H1 (cell line): ENCODE measurements at regions not wholly inside any gene's neighbourhood (a gene's known extent, or its start where the extent isn't known, plus 50 kb on each side); places are given as distances from the start of the nearest gene placed in this dataset.

Experiments
- CTCF ChIA-PET: fragments of 300-600 bp; sonication (Branson Sonifier 250); formaldehyde crosslinking; loops from one replicate; lab custom pipeline; 2021; ENCODE audit not compliant: partially characterized antibody; lab: Charles Lee
- POLR2A ChIA-PET: fragments of 300-600 bp; sonication (Branson Sonifier 250); formaldehyde crosslinking; loops from one replicate; lab custom pipeline; 2021; ENCODE audit warnings: inconsistent platforms; ENCODE audit not compliant: partially characterized antibody; lab: Charles Lee
- DNase-seq, 2 experiments: peaks; one replicate each; pipeline versions ENCODE4 v3.0.0 to v3.0.0-alpha.2; 2010 to 2022; ENCODE audit warnings: low spot score in 2 of 2, low read depth in 1 of 2, mixed read lengths in 1 of 2
- FAIRE-seq: peaks from 2 replicates; lab custom pipeline; 2011; peaks lifted over from hg19 to GRCh38; lab: Jason Lieb, UNC
- H2AFZ ChIP-seq: 2 replicates; pipeline ENCODE4 v1.8.1; 2012; ENCODE audit warnings: low read length, inconsistent platforms
- H2AK5ac ChIP-seq: 2 replicates; pipeline ENCODE4 v1.6.1; 2013; ENCODE audit warnings: low read depth, low read length
- H2BK120ac ChIP-seq: replicated peaks from 2 replicates; pipeline ENCODE3; 2013; ENCODE audit warnings: low read depth, low read length, inconsistent platforms
- H2BK12ac ChIP-seq: 2 replicates; pipeline ENCODE4 v1.6.1; 2013; ENCODE audit warnings: low read depth, low read length
- H2BK15ac ChIP-seq: 2 replicates; pipeline ENCODE4 v1.6.1; 2013; ENCODE audit warnings: low read length
- H2BK20ac ChIP-seq: 2 replicates; pipeline ENCODE4 v1.6.1; 2013; ENCODE audit warnings: low read length
- H2BK5ac ChIP-seq: 2 replicates; pipeline ENCODE4 v1.6.1; 2013; ENCODE audit warnings: low read depth, low read length
- H3K14ac ChIP-seq: 2 replicates; pipeline ENCODE4 v1.6.1; 2013; ENCODE audit warnings: inconsistent platforms; ENCODE audit not compliant: insufficient read length
- H3K18ac ChIP-seq: 2 replicates; pipeline ENCODE4 v1.6.1; 2013; ENCODE audit warnings: low read length; ENCODE audit errors: extremely low read depth
- H3K23ac ChIP-seq: 2 replicates; pipeline ENCODE4 v1.6.1; 2013; ENCODE audit warnings: inconsistent platforms; ENCODE audit not compliant: insufficient read length
- H3K23me2 ChIP-seq: 2 replicates; pipeline ENCODE4 v1.6.1; 2013; ENCODE audit warnings: low read depth, low read length
- H3K27ac ChIP-seq: 2 replicates; pipeline ENCODE4 v1.6.1; 2011; ENCODE audit warnings: low read depth, low read length, inconsistent platforms
- H3K27me3 ChIP-seq, 4 experiments: replicated peaks in 1 of 4; 1 replicate in 1 of 4; 2 replicates in 3 of 4; pipeline versions ENCODE4 v1.6.1 to v1.8.1; 2011 to 2013; ENCODE audit warnings: low read length in 3 of 4, mild to moderate bottlenecking in 3 of 4, inconsistent platforms in 2 of 4, mixed read lengths in 2 of 4, moderate library complexity in 1 of 4; ENCODE audit not compliant: control insufficient read depth in 3 of 4, insufficient read depth in 3 of 4; ENCODE audit errors: extremely low read depth in 1 of 4
- H3K36me3 ChIP-seq, 4 experiments: 2 replicates each; pipeline versions ENCODE4 v1.6.1 to v1.8.1; 2011 to 2013; ENCODE audit warnings: mild to moderate bottlenecking in 4 of 4, low read length in 3 of 4, moderate library complexity in 2 of 4, control low read depth in 1 of 4, inconsistent platforms in 1 of 4; ENCODE audit not compliant: insufficient read depth in 4 of 4, control insufficient read depth in 2 of 4
- H3K4ac ChIP-seq: replicated peaks from 2 replicates; pipeline ENCODE3; 2013; ENCODE audit warnings: low read length, low read depth, mixed read lengths, inconsistent platforms; ENCODE audit not compliant: insufficient read length
- H3K4me1 ChIP-seq, 4 experiments: replicated peaks in 1 of 4; 1 replicate in 1 of 4; 2 replicates in 3 of 4; pipeline versions ENCODE4 v1.6.1 to v1.8.1; 2011 to 2013; ENCODE audit warnings: low read length in 3 of 4, inconsistent platforms in 2 of 4, mixed read lengths in 1 of 4; ENCODE audit not compliant: insufficient read depth in 4 of 4, control insufficient read depth in 3 of 4
- H3K4me2 ChIP-seq, 2 experiments: 2 replicates each; pipeline versions ENCODE4 v1.6.1 to v1.8.1; 2011 to 2013; ENCODE audit warnings: low read depth in 2 of 2, low read length in 2 of 2, control low read depth in 1 of 2, inconsistent platforms in 1 of 2, mild to moderate bottlenecking in 1 of 2; ENCODE audit not compliant: insufficient read depth in 1 of 2
- H3K4me3 ChIP-seq, 4 experiments: fragments of 200-600, 300-600 bp in 1 of 4; sonication (generic), shearing (Covaris generic), sonication (Bioruptor Twin) in 1 of 4; 2 replicates each; pipeline versions ENCODE4 v1.5.1 to v1.8.1; 2011 to 2016; ENCODE audit warnings: low read length in 4 of 4, low read depth in 3 of 4, control low read depth in 2 of 4, inconsistent platforms in 2 of 4, mild to moderate bottlenecking in 2 of 4, mixed read lengths in 1 of 4, moderate library complexity in 1 of 4; ENCODE audit not compliant: insufficient read depth in 2 of 4; ENCODE audit errors: extremely low read depth in 1 of 4
- H3K56ac ChIP-seq: replicated peaks from 2 replicates; pipeline ENCODE3; 2013; ENCODE audit warnings: low read depth, mild to moderate bottlenecking, mixed read lengths, low read length, inconsistent platforms; ENCODE audit not compliant: insufficient read length
- H3K79me1 ChIP-seq: 2 replicates; pipeline ENCODE4 v1.6.1; 2013; ENCODE audit warnings: low read depth, low read length, control low read depth
- H3K79me2 ChIP-seq, 2 experiments: 2 replicates each; pipeline versions ENCODE4 v1.6.1 to v1.8.1; 2012 to 2013; ENCODE audit warnings: low read length in 2 of 2, mild to moderate bottlenecking in 2 of 2, inconsistent platforms in 1 of 2; ENCODE audit not compliant: insufficient read depth in 2 of 2, control insufficient read depth in 1 of 2
- H3K9ac ChIP-seq, 4 experiments: replicated peaks in 1 of 4; 1 replicate in 1 of 4; 2 replicates in 3 of 4; pipeline versions ENCODE4 v1.6.1 to v1.8.1; 2011 to 2013; ENCODE audit warnings: low read depth in 3 of 4, low read length in 3 of 4, control low read depth in 2 of 4, mild to moderate bottlenecking in 2 of 4, moderate library complexity in 2 of 4, inconsistent platforms in 1 of 4; ENCODE audit errors: extremely low read depth in 1 of 4
- H3K9me3 ChIP-seq, 2 experiments: 2 replicates each; pipeline versions ENCODE4 v1.6.1 to v1.8.1; 2012 to 2013; ENCODE audit warnings: mild to moderate bottlenecking in 2 of 2, moderate library complexity in 2 of 2, control low read depth in 1 of 2, inconsistent platforms in 1 of 2, low read depth in 1 of 2, low read length in 1 of 2, mixed read lengths in 1 of 2; ENCODE audit not compliant: insufficient read depth in 2 of 2
- H4K20me1 ChIP-seq, 2 experiments: replicated peaks in 1 of 2; 2 replicates each; pipeline versions ENCODE3 to v1.8.1; 2011 to 2013; ENCODE audit warnings: inconsistent platforms in 2 of 2, low read length in 2 of 2, mild to moderate bottlenecking in 1 of 2; ENCODE audit not compliant: insufficient read depth in 2 of 2, control insufficient read depth in 1 of 2
- H4K5ac ChIP-seq: 2 replicates; pipeline ENCODE4 v1.6.1; 2013; ENCODE audit warnings: low read length, low read depth, mixed read lengths, inconsistent platforms; ENCODE audit not compliant: insufficient read length
- H4K8ac ChIP-seq: 2 replicates; pipeline ENCODE4 v1.8.0; 2013; ENCODE audit warnings: mild to moderate bottlenecking, moderate library complexity, low read length, inconsistent platforms; ENCODE audit not compliant: insufficient read depth; ENCODE audit errors: extremely low read depth
- H4K91ac ChIP-seq: replicated peaks from 2 replicates; pipeline ENCODE3; 2013; ENCODE audit warnings: low read length, mixed read lengths, inconsistent platforms; ENCODE audit not compliant: insufficient read length
- ASH2L ChIP-seq: fragments of 200-600, 300-600 bp; sonication (generic); IDR thresholded peaks from one replicate; pipeline ENCODE4 v1.7.1; 2017; ENCODE audit warnings: low read length
- CEBPB ChIP-seq: IDR thresholded peaks from 2 replicates; pipeline ENCODE4 v1.6.1; 2012; ENCODE audit warnings: low read depth, low read length
- CHD1 ChIP-seq: IDR thresholded peaks from 2 replicates; pipeline ENCODE4 v1.6.1; 2012; ENCODE audit warnings: low read depth, low read length, improper control_type of control experiment
- JUND ChIP-seq: IDR thresholded peaks from 2 replicates; pipeline ENCODE4 v1.6.1; 2011; ENCODE audit warnings: mild to moderate bottlenecking, improper control_type of control experiment, low read length
- NANOG ChIP-seq: IDR thresholded peaks from 2 replicates; pipeline ENCODE4 v1.6.1; 2011; ENCODE audit warnings: low read length, low read depth, mild to moderate bottlenecking, inconsistent platforms; ENCODE audit not compliant: insufficient read depth, poor library complexity, severe bottlenecking
- RFX5 ChIP-seq: IDR thresholded peaks from 2 replicates; pipeline ENCODE4 v1.6.1; 2011; ENCODE audit warnings: low read depth, low read length, improper control_type of control experiment, borderline replicate concordance
- SIN3A ChIP-seq, 2 experiments: IDR thresholded peaks in 1 of 2; conservative IDR thresholded peaks in 1 of 2; 2 replicates each; pipeline ENCODE4 v1.6.1; 2011 to 2012; ENCODE audit warnings: low read length in 2 of 2, improper control_type of control experiment in 1 of 2, low read depth in 1 of 2, mild to moderate bottlenecking in 1 of 2
- SIX5 ChIP-seq: IDR thresholded peaks from 2 replicates; pipeline ENCODE4 v1.6.1; 2011; ENCODE audit warnings: mild to moderate bottlenecking, low read depth, low read length
- SP1 ChIP-seq: IDR thresholded peaks from 2 replicates; pipeline ENCODE4 v1.6.1; 2011; ENCODE audit warnings: low read depth, low read length
- SUZ12 ChIP-seq: fragments of 200-600 bp; sonication (generic); IDR thresholded peaks from 2 replicates; pipeline ENCODE4 v1.6.1; 2012; ENCODE audit warnings: mild to moderate bottlenecking, inconsistent platforms, low read length, moderate library complexity, mixed read lengths
- TAF1 ChIP-seq: IDR thresholded peaks from 2 replicates; pipeline ENCODE4 v1.6.1; 2011; ENCODE audit warnings: mild to moderate bottlenecking, low read depth, low read length
- YY1 ChIP-seq: IDR thresholded peaks from 2 replicates; pipeline ENCODE4 v1.6.1; 2011; ENCODE audit warnings: low read depth, mild to moderate bottlenecking, low read length
- WGBS, 2 experiments: shearing (Covaris generic) in 1 of 2; methylation state at CpG; one replicate each; pipeline versions ENCODE4 v1.1.6 to v1.1.7; 2013 to 2015; ENCODE audit warnings: low lambda C conversion rate in 2 of 2, mixed read lengths in 2 of 2, inconsistent platforms in 1 of 2, low coverage in 1 of 2, missing lambda C conversion rate in 1 of 2; ENCODE audit not compliant: insufficient replicate concordance in 2 of 2, insufficient coverage in 1 of 2, insufficient read length in 1 of 2; ENCODE audit errors: extremely low coverage in 1 of 2, missing lambda C conversion rate in 1 of 2; 5-methylcytosine and 5-hydroxymethylcytosine counted together
- TF ChIP-seq, protein P1 (sequence below): IDR thresholded peaks from 2 replicates; pipeline ENCODE4 v1.6.1; 2011; ENCODE audit warnings: low read length, improper control_type of control experiment
- TF ChIP-seq, protein P2 (sequence below): IDR thresholded peaks from 2 replicates; pipeline ENCODE4 v1.6.1; 2011; ENCODE audit warnings: low read depth, mild to moderate bottlenecking, low read length; ENCODE audit not compliant: insufficient read depth

DNA sequence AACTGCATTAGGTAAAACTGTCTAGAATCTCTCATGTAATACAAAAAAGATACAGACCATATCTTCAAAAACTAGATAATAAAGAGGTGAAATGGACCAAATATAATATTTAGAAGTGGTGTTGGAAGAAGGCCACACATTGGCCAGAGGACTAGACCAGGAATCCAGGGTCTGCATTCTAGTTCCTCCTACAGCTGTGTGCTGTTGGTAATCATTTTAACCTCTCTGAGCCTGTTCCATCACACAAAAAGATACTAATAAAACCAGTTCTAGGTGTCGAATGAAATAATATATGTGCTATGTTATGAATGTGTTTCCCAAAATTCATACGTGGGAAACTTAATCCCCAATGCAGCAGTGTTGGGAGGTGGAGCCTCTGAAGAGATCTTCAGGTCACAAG lies 111.6 kb upstream of the RREB1 start:
- Histone ChIP-seq H3K27me3 (no peaks in the 10 kb centered on the region), H3K56ac (no peak overlapping the region), H2BK20ac (no peak overlapping the region), H4K20me1 (no peaks in the 10 kb centered on the region), H4K91ac (no peak overlapping the region), H3K79me1 (no peaks in the 10 kb centered on the region), H2BK15ac (no peak overlapping the region), H3K79me2 (no peaks in the 10 kb centered on the region), H2AK5ac (no peak overlapping the region), H3K36me3 (no peaks in the 10 kb centered on the region), H4K5ac (no peak overlapping the region), H3K14ac (no peak overlapping the region), H3K23ac (no peak overlapping the region), H2BK5ac (no peak overlapping the region), H2BK120ac (no peak overlapping the region), H3K4me3 (no peak overlapping the region), H3K18ac (no peak overlapping the region), H2AFZ (no peak overlapping the region), H3K9ac (no peak overlapping the region), H2BK12ac (no peak overlapping the region), H3K9me3 (no peaks in the 10 kb centered on the region), H4K8ac (no peak overlapping the region), H3K27ac (no peak overlapping the region), H3K4ac (no peak overlapping the region), H3K4me2 (no peak overlapping the region), H3K4me1 (peaks cover 0 to 5% (median 0%) of the 10 kb centered on the region in 4 experiments; a peak in 2 of 7 replicates), H3K23me2 (no peaks in the 10 kb centered on the region)
- 92% methylated on average over 2 of the region's 2 CpGs; no CpG with 5 or more reads in 1 of the 2 experiments for WGBS, 2 experiments
- POLR2A ChIA-PET: no interaction called here
- no peak for DNase-seq
- CTCF ChIA-PET: interaction anchor here (1.0 to 1.1 kb wide), 2 partner anchors 11 to 228 kb away, joined by 3 to 4 read pairs; no protein-coding TSS in a partner anchor
- FAIRE-seq: no peak
- TF ChIP-seq, protein P1, sequence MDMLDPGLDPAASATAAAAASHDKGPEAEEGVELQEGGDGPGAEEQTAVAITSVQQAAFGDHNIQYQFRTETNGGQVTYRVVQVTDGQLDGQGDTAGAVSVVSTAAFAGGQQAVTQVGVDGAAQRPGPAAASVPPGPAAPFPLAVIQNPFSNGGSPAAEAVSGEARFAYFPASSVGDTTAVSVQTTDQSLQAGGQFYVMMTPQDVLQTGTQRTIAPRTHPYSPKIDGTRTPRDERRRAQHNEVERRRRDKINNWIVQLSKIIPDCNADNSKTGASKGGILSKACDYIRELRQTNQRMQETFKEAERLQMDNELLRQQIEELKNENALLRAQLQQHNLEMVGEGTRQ: no peak
- TF ChIP-seq ASH2L (no peak), CEBPB (no peak), TAF1 (no peak), CHD1 (no peak), YY1 (no peak), JUND (no peak), SUZ12 (no peak), SP1 (no peak), SIX5 (no peak), SIN3A (conservative IDR thresholded peaks at IDR 0.05 in 1 of 2, IDR thresholded peaks at IDR 0.05 in 1 of 2; ENCODE audit: low read depth in 1 of 2, low read length in 2 of 2) (no peak), RFX5 (no peak), NANOG (no peak)
- TF ChIP-seq, protein P2, sequence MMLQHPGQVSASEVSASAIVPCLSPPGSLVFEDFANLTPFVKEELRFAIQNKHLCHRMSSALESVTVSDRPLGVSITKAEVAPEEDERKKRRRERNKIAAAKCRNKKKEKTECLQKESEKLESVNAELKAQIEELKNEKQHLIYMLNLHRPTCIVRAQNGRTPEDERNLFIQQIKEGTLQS: no peak
